Loucy (cell line): ENCODE measurements at regions not wholly inside any gene's neighbourhood (a gene's known extent, or its start where the extent isn't known, plus 50 kb on each side); places are given as distances from the start of the nearest gene placed in this dataset.

Experiments
- H2AFZ ChIP-seq: fragments of 200-600 bp; sonication (generic); 2 replicates; pipeline ENCODE4 v1.6.0; 2016; ENCODE audit warnings: antibody characterized with exemption, mild to moderate bottlenecking, low read length, moderate library complexity
- H3F3A ChIP-seq: fragments of 200-600 bp; 2 replicates; pipeline ENCODE4 v1.6.0; 2016; ENCODE audit warnings: antibody characterized with exemption, low read depth, mild to moderate bottlenecking
- H3K27me3 ChIP-seq: fragments of 200-600 bp; sonication (generic); 2 replicates; pipeline ENCODE4 v1.6.1; 2014; ENCODE audit warnings: low read length, mild to moderate bottlenecking; ENCODE audit not compliant: insufficient read depth, poor library complexity, severe bottlenecking
- H3K36me3 ChIP-seq: fragments of 200-600 bp; sonication (generic); 2 replicates; pipeline ENCODE4 v1.6.1; 2016; ENCODE audit warnings: low read length; ENCODE audit not compliant: insufficient read depth
- H3K4me1 ChIP-seq: fragments of 200-600 bp; sonication (generic); 2 replicates; pipeline ENCODE4 v1.5.1; 2014; ENCODE audit warnings: low read length, mild to moderate bottlenecking; ENCODE audit not compliant: insufficient read depth, poor library complexity, severe bottlenecking
- H3K4me2 ChIP-seq: fragments of 200-600 bp; sonication (generic); 2 replicates; pipeline ENCODE4 v1.6.0; 2014; ENCODE audit warnings: antibody characterized with exemption, low read length, low read depth, mild to moderate bottlenecking; ENCODE audit not compliant: poor library complexity, severe bottlenecking
- H3K4me3 ChIP-seq: fragments of 200-600 bp; sonication (generic); 2 replicates; pipeline ENCODE4 v1.5.1; 2014; ENCODE audit warnings: low read length, mild to moderate bottlenecking, mixed read lengths; ENCODE audit not compliant: poor library complexity, severe bottlenecking
- H3K79me2 ChIP-seq: fragments of 200-600 bp; sonication (generic); 2 replicates; pipeline ENCODE4 v1.6.1; 2014; ENCODE audit warnings: low read length; ENCODE audit not compliant: insufficient read depth
- H3K9ac ChIP-seq: fragments of 200-600 bp; sonication (generic); 2 replicates; pipeline ENCODE4 v1.6.0; 2014; ENCODE audit warnings: mild to moderate bottlenecking, low read depth, low read length, moderate library complexity; ENCODE audit not compliant: poor library complexity, severe bottlenecking
- H3K9me2 ChIP-seq: fragments of 200-600 bp; sonication (generic); replicated peaks from 2 replicates; pipeline ENCODE4 v1.6.1; 2016; ENCODE audit warnings: low read depth, low read length, mixed read lengths
- H3K9me3 ChIP-seq: fragments of 200-600 bp; sonication (generic); 2 replicates; pipeline ENCODE4 v1.6.1; 2014; ENCODE audit warnings: mild to moderate bottlenecking, antibody characterized with exemption, low read length, low read depth; ENCODE audit not compliant: insufficient read depth
- H4K20me1 ChIP-seq: fragments of 200-600 bp; sonication (generic); 2 replicates; pipeline ENCODE4 v1.6.0; 2014; ENCODE audit warnings: antibody characterized with exemption, low read length, mild to moderate bottlenecking; ENCODE audit not compliant: insufficient read depth, poor library complexity, severe bottlenecking
- CTCF ChIP-seq: fragments of 200-600 bp; sonication (generic); conservative IDR thresholded peaks from 2 replicates; pipeline ENCODE4 v1.5.1; 2014; ENCODE audit warnings: mild to moderate bottlenecking, antibody characterized with exemption, low read length
- EZH2phosphoT487 ChIP-seq: fragments of 200-600 bp; IDR thresholded peaks from 2 replicates; pipeline ENCODE4 v1.6.1; 2018; ENCODE audit warnings: antibody characterized with exemption, mild to moderate bottlenecking, moderate library complexity, borderline replicate concordance

GRCh38 chr9:71567890-71568289, 200.4 kb downstream of the CEMIP2 start:
- Histone ChIP-seq H3K9me2 (no peaks in the 10 kb centered on the region), H2AFZ (no peak overlapping the region), H3K4me2 (no peak overlapping the region), H4K20me1 (no peaks in the 10 kb centered on the region), H3F3A (no peaks in the 10 kb centered on the region), H3K36me3 (no peaks in the 10 kb centered on the region), H3K27me3 (no peaks in the 10 kb centered on the region), H3K9ac (no peak overlapping the region), H3K9me3 (no peaks in the 10 kb centered on the region), H3K79me2 (no peaks in the 10 kb centered on the region), H3K4me3 (no peak overlapping the region), H3K4me1 (no peaks in the 10 kb centered on the region)
- TF ChIP-seq CTCF (no peak), EZH2phosphoT487 (no peak)

GRCh38 chr9:71562140-71562539, 206.2 kb downstream of the CEMIP2 start:
- H3K36me3 ChIP-seq: no peaks in the 10 kb centered on the region
- H3K9me2 ChIP-seq: no peaks in the 10 kb centered on the region
- no peaks in the 10 kb centered on the region for H4K20me1 ChIP-seq
- no peak overlapping the region for H3K4me2 ChIP-seq
- H3K27me3 ChIP-seq: no peaks in the 10 kb centered on the region
- H3K9ac ChIP-seq: no peak overlapping the region
- no peaks in the 10 kb centered on the region for H3K79me2 ChIP-seq
- H3F3A ChIP-seq: no peaks in the 10 kb centered on the region
- TF ChIP-seq EZH2phosphoT487 (no peak), CTCF (no peak)
- H3K4me3 ChIP-seq: no peak overlapping the region
- no peaks in the 10 kb centered on the region for H3K9me3 ChIP-seq
- no peak overlapping the region for H2AFZ ChIP-seq
- no peaks in the 10 kb centered on the region for H3K4me1 ChIP-seq

GRCh38 chr9:71557310-71557709, 211.0 kb downstream of the CEMIP2 start:
- no peaks in the 10 kb centered on the region for H3K79me2 ChIP-seq
- peaks cover 5% of the 10 kb centered on the region for H3K27me3 ChIP-seq
- H3K4me1 ChIP-seq: no peaks in the 10 kb centered on the region
- H3K36me3 ChIP-seq: no peaks in the 10 kb centered on the region
- H3K9me3 ChIP-seq: no peaks in the 10 kb centered on the region
- H3K9ac ChIP-seq: no peak overlapping the region
- H3K4me3 ChIP-seq: no peak overlapping the region
- H3K9me2 ChIP-seq: no peaks in the 10 kb centered on the region
- no peak overlapping the region for H2AFZ ChIP-seq
- TF ChIP-seq CTCF: no peak
- TF ChIP-seq EZH2phosphoT487: no peak
- H3K4me2 ChIP-seq: no peak overlapping the region
- no peaks in the 10 kb centered on the region for H3F3A ChIP-seq
- H4K20me1 ChIP-seq: no peaks in the 10 kb centered on the region
